ENCODE measurements at regions not wholly inside any gene's neighbourhood (a gene's known extent, or its start where the extent isn't known, plus 50 kb on each side); places are given as distances from the start of the nearest gene placed in this dataset.

GRCh38 chr7:10299384-10299783 lies 674.3 kb upstream of the PHF14 start:
- H3K27me3 ChIP-seq (ENCODE audit: insufficient read depth, low read length), result no peaks in the 10 kb centered on the region
- H3K36me3 Mint-ChIP-seq (ENCODE audit: insufficient read depth in 1 of 3, low read depth in 3 of 3), result no peaks in the 10 kb centered on the region
- WGBS (ENCODE audit: extremely low coverage, insufficient read length, low lambda C conversion rate), result no CpG with 5 or more reads among the region's 3 CpGs
- no peak overlapping the region for H3K56ac ChIP-seq (ENCODE audit: insufficient read length, low read depth, low read length)
- no peaks in the 10 kb centered on the region for H3K9me3 ChIP-seq (ENCODE audit: control insufficient read depth, low read depth, low read length)
- no peak overlapping the region for H3K18ac ChIP-seq (ENCODE audit: insufficient read length, low read depth, low read length)
- DNase-seq, result no peak
- H3K27ac Mint-ChIP-seq, result no peak overlapping the region
- no peak overlapping the region for H3K4me2 ChIP-seq (ENCODE audit: insufficient read depth, insufficient read length, low read length)
- no peaks in the 10 kb centered on the region for H3K79me1 ChIP-seq (ENCODE audit: insufficient read depth, low read depth, low read length, poor library complexity, severe bottlenecking)
- H3K4me1 ChIP-seq (ENCODE audit: insufficient read depth, low read length), result no peaks in the 10 kb centered on the region; the same call in 1 of the 2 replicates
- H4K8ac ChIP-seq (replicated peaks; ENCODE audit: insufficient read length, low read depth, low read length), result no peak overlapping the region
- H3K23me2 ChIP-seq (ENCODE audit: insufficient read length, low read depth, low read length, poor library complexity, severe bottlenecking), result no peaks in the 10 kb centered on the region
- no peak overlapping the region for H3T11ph ChIP-seq (ENCODE audit: low read length)
- H2BK120ac ChIP-seq (ENCODE audit: low read depth, low read length, poor library complexity, severe bottlenecking), result no peak overlapping the region
- H3K23ac ChIP-seq (ENCODE audit: insufficient read length, low read depth, low read length), result no peak overlapping the region
- no peak overlapping the region for H3K9ac ChIP-seq (ENCODE audit: extremely low read depth, insufficient read length, low read length)
- no peak overlapping the region for H2BK20ac ChIP-seq (ENCODE audit: low read depth, low read length, poor library complexity, severe bottlenecking)
- H3K79me2 ChIP-seq (ENCODE audit: insufficient read depth, low read length), result no peaks in the 10 kb centered on the region
- H3K4me1 Mint-ChIP-seq, result peaks cover 6 to 7% of the 10 kb centered on the region in 2 experiments
- no peaks in the 10 kb centered on the region; a peak in 1 of 5 replicates for H3K9me3 Mint-ChIP-seq
- no peak overlapping the region for H3K14ac ChIP-seq (ENCODE audit: insufficient read depth, low read length)
- H2AFZ ChIP-seq (ENCODE audit: low read length), result no peak overlapping the region
- H4K20me1 ChIP-seq (ENCODE audit: control insufficient read depth, insufficient read depth, insufficient read length), result no peaks in the 10 kb centered on the region
- no peak overlapping the region for H3K27ac ChIP-seq (ENCODE audit: insufficient read length, low read depth, low read length)
- no peak overlapping the region for H4K5ac ChIP-seq (ENCODE audit: insufficient read length, low read depth, low read length)
- no peak overlapping the region for H3K4ac ChIP-seq (ENCODE audit: low read depth, low read length)
- H3K27me3 Mint-ChIP-seq (ENCODE audit: low read depth), result no peaks in the 10 kb centered on the region
- no peak overlapping the region for H2BK5ac ChIP-seq (ENCODE audit: insufficient read length, low read length)
- no peak overlapping the region for H3K4me3 Mint-ChIP-seq
- H2AK5ac ChIP-seq (ENCODE audit: insufficient read length, low read length), result no peak overlapping the region
- H2BK15ac ChIP-seq (ENCODE audit: low read depth, low read length), result no peak overlapping the region
- no peak overlapping the region for H2BK12ac ChIP-seq (ENCODE audit: insufficient read length, low read depth, low read length)
- H4K91ac ChIP-seq (ENCODE audit: insufficient read length, low read depth, low read length), result no peak overlapping the region
- TF ChIP-seq CTCF (conservative IDR thresholded peaks at IDR 0.05), result no peak

Measured in H9 (cell line).